ENCODE measurements at regions not wholly inside any gene's neighbourhood (a gene's known extent, or its start where the extent isn't known, plus 50 kb on each side); places are given as distances from the start of the nearest gene placed in this dataset.

DNA sequence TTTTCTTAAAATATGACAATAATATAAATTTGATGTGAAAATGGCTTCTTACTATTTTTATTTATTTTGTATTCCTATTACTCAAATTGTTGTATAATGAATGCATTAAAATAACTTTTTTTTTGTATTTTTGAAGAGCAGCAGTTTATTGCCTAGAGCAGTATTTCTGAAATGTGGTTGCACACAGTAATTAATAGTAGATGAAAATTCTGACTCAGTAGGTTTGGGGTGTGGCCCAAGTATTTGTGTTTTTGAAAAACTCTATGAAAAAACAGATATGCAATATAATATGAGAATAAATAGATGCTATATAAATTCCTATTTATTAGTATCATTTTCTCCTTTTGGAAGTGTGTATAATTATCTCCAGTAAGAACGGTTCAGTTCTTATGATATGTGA is 2225.3 kb upstream of the C9orf72 start:
- Histone ChIP-seq H3K9me3 (no peaks in the 10 kb centered on the region), H3K4me3 (no peak overlapping the region), H3K36me3 (no peaks in the 10 kb centered on the region), H3K27me3 (no peaks in the 10 kb centered on the region), H3K4me1 (ENCODE audit: insufficient read depth) (no peaks in the 10 kb centered on the region), H3K27ac (no peak overlapping the region)
- 78 to 87% (median 81%) methylated on average over 1 of the region's 1 CpG for WGBS, 3 donors
- TF ChIP-seq EP300 (IDR thresholded peaks at IDR 0.05): no peak
- TF ChIP-seq, protein P1, sequence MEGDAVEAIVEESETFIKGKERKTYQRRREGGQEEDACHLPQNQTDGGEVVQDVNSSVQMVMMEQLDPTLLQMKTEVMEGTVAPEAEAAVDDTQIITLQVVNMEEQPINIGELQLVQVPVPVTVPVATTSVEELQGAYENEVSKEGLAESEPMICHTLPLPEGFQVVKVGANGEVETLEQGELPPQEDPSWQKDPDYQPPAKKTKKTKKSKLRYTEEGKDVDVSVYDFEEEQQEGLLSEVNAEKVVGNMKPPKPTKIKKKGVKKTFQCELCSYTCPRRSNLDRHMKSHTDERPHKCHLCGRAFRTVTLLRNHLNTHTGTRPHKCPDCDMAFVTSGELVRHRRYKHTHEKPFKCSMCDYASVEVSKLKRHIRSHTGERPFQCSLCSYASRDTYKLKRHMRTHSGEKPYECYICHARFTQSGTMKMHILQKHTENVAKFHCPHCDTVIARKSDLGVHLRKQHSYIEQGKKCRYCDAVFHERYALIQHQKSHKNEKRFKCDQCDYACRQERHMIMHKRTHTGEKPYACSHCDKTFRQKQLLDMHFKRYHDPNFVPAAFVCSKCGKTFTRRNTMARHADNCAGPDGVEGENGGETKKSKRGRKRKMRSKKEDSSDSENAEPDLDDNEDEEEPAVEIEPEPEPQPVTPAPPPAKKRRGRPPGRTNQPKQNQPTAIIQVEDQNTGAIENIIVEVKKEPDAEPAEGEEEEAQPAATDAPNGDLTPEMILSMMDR (IDR thresholded peaks at IDR 0.05): no peak
- no peak for TF ChIP-seq POLR2A (IDR thresholded peaks at IDR 0.05)
- no peak for DNase-seq
- intact Hi-C loops (cut with DNase I): no loop called here

GRCh38 chr9:29799227-29799626 is 2225.9 kb upstream of the C9orf72 start:
- WGBS, 3 donors: 86 to 87% (median 86%) methylated on average over 2 of the region's 2 CpGs
- Histone ChIP-seq H3K4me3 (no peak overlapping the region), H3K27me3 (no peaks in the 10 kb centered on the region), H3K36me3 (no peaks in the 10 kb centered on the region), H3K9me3 (no peaks in the 10 kb centered on the region), H3K4me1 (ENCODE audit: insufficient read depth) (no peaks in the 10 kb centered on the region), H3K27ac (no peak overlapping the region)
- DNase-seq: no peak
- intact Hi-C loops (cut with DNase I): no loop called here
- TF ChIP-seq, protein P1 (IDR thresholded peaks at IDR 0.05): no peak
- TF ChIP-seq EP300 (IDR thresholded peaks at IDR 0.05): no peak
- TF ChIP-seq POLR2A (IDR thresholded peaks at IDR 0.05): no peak

- Histone ChIP-seq H3K4me3 (no peak overlapping the region), H3K9me3 (no peaks in the 10 kb centered on the region), H3K4me1 (ENCODE audit: insufficient read depth) (no peaks in the 10 kb centered on the region), H3K27me3 (no peaks in the 10 kb centered on the region), H3K27ac (no peak overlapping the region), H3K36me3 (no peaks in the 10 kb centered on the region)
- intact Hi-C loops (cut with DNase I): no loop called here
- TF ChIP-seq POLR2A (IDR thresholded peaks at IDR 0.05): no peak
- no peak for TF ChIP-seq EP300 (IDR thresholded peaks at IDR 0.05)
- TF ChIP-seq, protein P1 (IDR thresholded peaks at IDR 0.05): no peak
- no peak for DNase-seq
- WGBS, 3 donors: 41 to 49% (median 46%) methylated on average over 1 of the region's 1 CpG
Observed at GRCh38 chr9:29800821-29801220, 2227.5 kb upstream of the C9orf72 start.

- no peak overlapping the region for H3K4me3 ChIP-seq
- 56 to 77% (median 62%) methylated on average over 3 of the region's 3 CpGs for WGBS, 3 donors
- intact Hi-C loops (cut with DNase I): no loop called here
- H3K27ac ChIP-seq: no peak overlapping the region
- H3K4me1 ChIP-seq (ENCODE audit: insufficient read depth): no peaks in the 10 kb centered on the region
- no peak for DNase-seq
- TF ChIP-seq EP300 (IDR thresholded peaks at IDR 0.05) (no peak), POLR2A (IDR thresholded peaks at IDR 0.05) (no peak)
- TF ChIP-seq, protein P1 (IDR thresholded peaks at IDR 0.05): no peak
- H3K9me3 ChIP-seq: no peaks in the 10 kb centered on the region
- H3K36me3 ChIP-seq: no peaks in the 10 kb centered on the region
- H3K27me3 ChIP-seq: no peaks in the 10 kb centered on the region
Observed at GRCh38 chr9:29802454-29802853, 2229.2 kb upstream of the C9orf72 start.

All from ovary (tissue), 7 donors.